Activated naive CD4-positive, alpha-beta T cell treated with Interleukin-2 at 50 U/mL for 16 hours (primary cell): ENCODE measurements at regions not wholly inside any gene's neighbourhood (a gene's known extent, or its start where the extent isn't known, plus 50 kb on each side); places are given as distances from the start of the nearest gene placed in this dataset.

ENCODE experiments used
- DNase-seq: peaks from one replicate; pipeline ENCODE4 v3.0.0-alpha.2; 2020

DNA sequence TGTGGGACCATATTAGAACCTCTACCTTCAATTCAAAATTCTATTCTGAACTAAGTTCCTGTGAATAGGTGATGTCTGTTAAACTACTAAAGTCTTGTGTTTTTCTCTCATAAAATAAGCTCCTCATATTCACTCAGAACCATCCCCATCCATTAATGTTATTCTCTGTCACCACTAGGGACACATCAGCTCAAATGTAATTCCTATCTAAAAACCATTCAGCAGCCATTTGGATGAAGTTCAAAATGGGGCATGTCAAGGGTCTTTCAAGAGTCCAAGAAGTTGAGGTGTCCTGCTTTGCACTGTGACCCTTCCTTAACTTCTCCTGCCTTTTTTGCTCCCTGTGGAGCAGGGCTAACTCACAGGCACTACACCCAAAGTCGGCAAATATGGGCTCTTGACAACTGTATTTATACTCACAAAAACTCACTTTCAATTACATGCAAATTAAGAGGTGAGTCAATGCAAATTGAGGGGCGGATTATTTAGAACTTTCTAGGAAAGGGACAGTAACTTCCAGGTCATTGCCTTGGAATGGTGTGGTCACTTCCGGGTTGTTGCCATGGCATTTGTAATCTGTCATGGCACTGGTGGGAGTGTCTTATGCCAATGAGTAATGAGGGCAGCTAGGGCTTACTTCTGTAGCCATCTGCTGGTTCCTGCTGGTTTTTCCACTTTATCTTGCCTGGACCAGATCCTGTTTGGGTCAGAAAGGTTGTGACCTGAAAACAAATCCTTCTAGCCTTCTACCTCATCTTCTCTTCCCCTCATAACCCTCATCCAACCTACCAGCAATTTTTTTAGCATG, 128.2 kb upstream of the COX10 start:
- DNase-seq = no peak

DNA sequence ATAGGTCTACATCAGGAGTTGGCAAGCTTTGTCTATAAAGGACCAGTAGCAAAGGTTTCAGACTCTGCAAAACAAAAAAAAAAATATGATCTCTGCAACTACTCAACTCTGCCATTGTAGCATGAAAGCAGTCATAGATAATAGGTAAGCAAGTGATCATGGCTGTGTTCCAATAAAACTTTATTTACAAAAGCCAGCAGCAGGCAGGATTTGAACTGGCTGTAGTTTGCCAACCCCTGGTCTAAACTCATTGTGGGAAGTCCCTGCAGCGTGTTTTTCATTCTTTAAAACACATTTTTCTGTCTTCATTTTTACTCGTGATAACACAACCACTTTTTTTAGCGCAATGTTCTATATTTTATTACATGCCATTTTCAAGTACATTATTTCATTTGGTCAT, 127.5 kb upstream of the COX10 start:
- no peak for DNase-seq

DNA sequence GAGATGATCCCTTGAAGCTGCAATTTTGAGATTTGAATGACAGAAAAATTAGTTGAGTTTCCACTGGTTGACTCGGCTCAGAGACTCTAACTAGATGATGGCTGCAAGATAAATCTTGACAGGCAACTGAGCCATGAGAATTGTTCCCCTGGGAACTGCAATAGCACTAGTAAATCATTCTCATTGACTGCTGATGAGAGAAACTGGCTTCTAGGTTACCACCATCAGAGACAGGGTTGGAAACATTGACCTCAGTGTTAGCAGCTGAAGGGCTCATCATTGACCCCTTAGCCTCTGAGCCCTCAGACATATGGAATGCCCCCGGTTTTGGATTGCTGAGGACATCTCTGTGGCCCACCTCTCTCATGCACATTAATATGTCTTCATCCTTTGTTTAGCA, 125.4 kb upstream of the COX10 start:
- no peak for DNase-seq

DNA sequence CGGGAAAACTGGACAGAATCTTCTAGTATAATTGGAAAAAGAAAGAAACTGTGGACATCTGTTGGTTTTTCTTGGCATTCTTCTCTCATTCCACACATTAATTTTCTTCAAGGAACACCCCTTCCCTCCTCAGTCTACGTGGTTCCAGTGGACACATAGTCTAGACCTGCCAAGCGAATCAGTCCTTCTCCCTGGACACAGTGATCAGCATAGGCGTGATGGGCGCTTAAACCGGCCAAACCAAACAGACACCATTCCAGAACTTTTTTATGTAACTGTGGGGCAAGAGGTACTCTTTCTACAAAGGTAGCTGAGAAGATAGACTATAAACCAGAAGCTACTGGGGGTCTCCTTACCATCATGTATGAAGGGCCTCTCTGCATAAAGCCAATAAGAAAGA, 121.8 kb upstream of the COX10 start:
- DNase-seq = no peak

DNA sequence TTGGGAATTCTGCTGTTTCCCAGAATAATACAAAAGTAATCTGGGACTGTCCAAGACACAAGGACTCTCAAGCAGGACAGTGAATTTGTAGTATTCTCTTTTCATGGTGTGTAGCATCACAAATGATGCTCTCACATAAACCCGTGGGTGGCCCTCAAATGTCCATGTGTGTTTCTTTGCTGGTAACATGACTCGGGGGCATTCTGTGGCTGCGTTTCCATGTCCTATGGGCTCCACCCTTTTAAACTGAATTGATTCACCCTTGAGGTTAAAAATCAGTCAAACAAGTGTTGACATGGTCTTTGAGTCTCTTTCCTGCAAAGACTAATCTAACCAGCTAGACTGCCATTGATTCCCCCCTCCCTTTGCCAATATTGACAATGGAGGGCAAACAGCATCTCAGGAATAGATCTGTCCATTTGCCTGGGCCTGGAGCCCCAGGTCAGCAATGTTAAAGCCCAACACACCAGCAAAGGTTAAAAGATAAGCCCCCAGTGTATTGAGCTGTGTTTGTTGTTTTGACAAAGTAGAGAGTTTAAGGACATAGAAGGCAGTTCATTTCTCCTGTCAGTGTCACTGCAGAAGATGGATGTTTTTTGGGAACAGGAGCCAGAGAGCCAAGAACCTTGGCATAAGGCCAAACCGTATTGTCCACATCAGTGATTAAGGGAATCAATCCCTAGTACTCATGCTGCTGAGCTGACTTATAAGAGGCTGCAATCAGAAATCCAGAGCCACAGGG, 117.1 kb upstream of the COX10 start:
- no peak for DNase-seq

DNA sequence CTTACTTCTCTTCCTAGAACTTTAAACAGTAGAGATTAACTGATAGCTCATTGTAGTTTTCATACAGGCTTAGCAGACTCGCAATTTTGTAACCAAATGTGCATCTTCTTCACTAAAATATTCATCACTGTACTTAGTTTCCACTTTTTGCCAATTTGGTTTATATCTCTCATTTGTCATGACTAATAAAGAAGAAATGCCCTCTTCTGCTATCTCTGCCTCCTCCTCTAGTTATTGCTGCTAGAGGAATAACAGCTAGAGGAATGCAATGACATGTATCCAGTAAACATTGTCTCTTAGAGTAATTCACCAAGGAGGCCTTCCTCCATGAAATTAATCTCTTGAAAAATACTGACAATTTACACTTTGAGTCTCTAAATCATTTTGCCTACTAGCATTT, 115.5 kb upstream of the COX10 start:
- DNase-seq = no peak

DNA sequence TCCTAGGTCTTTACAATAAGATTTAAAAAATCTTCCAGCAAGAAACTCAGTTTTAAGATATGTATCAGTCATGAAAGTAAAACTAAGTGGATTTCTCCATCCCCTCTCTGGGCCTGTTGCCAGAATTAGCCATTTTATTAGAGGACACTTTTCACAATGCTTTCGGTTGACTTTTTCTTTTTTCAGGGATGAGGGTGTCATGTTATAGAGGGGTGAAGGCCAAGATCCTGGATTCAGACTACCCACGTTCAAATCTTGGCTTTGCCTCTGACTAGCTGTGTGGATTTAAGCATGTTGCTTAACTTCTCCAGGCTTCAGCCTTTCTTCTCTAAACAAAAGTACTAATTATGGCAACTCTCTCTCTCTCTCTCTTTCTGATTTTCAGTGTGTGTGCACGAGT, 111.7 kb upstream of the COX10 start:
- DNase-seq = no peak

DNA sequence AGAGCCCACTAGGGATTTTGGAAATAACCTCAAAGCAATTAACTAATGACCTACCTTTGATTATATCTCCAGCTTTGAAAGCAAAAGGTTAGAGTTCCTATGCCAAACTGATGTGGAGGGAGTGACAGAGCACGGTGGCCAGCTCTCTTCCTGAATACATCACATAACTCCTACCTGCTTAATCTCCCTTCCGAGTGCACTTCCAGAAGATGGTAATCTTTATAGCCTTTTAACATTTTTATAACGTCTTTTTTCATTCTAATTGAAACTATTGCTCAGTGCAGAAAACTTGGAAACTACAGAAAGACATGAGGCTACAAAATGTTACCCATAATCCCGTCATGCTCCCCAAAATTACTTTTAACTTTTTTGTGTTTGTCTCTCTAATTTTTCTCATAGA, 110.5 kb upstream of the COX10 start:
- DNase-seq = no peak

DNA sequence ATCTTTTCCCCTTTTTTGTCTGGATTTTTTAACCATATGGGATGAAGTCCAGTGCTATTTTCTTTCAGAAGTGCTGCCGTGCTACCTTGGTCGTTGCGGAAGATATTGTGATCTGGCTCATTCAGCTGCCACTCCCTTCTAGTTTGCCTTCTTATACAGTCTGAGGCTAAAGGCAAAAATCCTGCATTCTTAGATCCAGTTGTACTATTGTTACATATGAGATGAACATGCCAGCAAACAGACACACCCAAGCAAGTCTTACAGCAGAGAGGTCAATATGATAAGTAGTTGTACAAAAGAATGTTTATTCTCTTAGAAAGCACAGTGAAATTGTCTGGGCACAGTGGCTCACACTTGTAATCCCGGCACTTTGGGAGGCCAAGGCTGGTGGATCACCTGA, 108.0 kb upstream of the COX10 start:
- no peak for DNase-seq

DNA sequence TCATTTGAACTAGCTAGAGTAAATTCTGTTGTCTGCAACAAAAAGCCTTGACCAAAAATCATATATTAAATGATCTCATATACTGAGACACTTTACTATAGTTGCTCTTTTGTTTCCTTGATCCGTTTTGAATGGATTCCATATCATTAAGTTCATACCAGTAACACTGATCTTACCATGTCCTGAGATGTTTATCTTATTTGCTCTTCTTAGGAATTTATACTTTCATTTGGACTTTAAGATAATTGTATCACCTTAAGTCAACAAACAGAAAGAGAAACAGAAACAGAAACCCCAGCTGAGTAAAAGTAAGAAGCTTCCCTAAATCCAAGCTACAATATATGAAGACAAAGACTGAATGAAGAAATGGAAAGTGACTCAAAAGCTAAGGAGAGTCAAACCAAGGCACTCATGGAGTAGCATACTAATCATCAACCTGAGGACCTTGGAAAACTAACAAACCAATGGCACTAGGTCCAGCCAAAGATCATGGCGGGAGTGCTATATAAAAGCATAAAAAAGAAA, 106.5 kb upstream of the COX10 start:
- DNase-seq = no peak

DNA sequence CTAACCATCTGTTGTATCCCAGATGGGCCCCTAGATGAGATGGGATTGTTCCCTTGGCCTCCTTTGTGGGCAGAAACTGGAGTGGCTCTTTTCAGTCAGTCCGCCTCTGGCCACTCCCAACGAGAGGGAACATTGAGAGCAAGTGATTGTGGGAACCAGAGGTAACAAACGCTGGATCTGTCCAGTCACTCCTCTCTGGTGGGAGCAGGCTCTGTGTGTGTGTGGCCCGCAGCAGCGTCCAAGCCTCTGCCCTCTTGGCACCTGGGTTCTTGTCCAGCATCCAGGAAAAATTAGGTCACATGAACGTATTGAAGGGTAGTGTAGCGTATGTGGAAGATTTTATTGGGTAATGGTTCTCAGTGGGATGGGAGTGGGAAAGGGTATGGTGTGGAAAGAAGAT, 101.9 kb upstream of the COX10 start:
- no peak for DNase-seq

DNA sequence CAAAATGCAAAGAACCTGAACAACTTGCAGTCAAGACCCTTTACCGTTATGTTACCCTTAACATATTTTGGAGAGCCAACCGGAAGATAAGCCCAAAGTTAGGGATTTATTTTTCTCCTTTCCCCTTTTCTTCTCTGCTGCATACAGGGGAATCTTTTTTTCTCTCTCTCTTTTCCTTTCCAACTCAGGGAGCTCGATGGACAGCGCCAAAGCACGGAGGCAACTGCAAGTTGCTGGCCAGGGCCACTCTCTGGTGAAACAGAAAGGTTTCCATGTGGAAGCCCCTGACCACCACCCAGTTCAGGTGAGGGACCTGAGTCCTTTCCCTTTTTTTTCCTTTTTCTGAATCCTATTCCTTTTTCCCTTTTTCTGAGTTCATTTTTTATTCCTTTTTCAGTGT, 98.8 kb upstream of the COX10 start:
- no peak for DNase-seq

DNA sequence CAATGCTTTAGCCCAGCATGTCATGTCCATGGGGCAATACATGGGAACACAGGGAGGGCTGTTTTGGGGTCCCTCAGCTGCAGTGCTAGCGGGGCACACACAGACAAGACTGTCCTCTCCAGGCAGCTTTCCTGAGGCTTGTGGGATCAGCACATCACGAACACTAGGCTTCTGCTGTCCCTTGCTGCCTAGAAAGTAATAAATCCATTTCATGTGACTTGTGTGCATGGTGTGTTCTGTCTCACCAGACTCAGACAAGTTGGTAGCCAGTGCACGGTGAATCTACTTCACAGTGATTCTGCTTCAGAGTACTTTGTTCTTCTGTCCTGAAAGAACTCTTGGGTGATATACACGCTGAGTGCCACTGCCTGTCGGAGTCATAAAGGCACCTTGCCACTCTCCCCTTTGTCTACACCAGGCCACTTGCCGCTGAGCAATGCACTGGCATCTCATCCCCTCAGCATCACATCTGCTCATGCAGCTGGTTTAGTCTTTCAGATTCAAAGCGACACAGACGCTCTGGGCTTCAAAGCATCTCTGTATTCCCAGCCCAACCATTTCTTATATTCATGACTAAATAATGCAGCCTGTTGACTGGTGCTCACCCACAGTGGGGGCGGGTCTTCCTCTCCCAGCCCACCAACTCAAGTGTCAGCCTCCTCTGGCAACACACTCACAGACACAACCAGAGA, 95.2 kb upstream of the COX10 start:
- DNase-seq = no peak

DNA sequence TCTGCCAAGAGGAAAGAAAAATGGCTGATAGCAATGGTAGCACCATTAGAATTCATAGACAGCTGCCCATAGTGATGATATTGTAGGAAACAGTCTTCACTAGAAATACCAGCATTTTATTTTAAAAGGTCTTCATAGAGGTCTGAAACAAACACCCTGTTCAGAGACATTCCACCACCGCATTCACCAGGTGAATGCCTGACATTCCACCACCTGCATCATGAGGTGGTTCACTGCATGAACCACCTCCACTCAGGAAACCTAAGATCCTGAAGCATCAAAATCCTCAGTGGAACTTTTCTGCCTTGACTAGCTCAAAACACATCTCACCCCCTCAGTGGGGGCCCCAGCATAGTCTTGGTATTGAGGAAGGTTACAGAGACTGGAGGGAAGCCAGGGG, 91.5 kb upstream of the COX10 start:
- DNase-seq = no peak

DNA sequence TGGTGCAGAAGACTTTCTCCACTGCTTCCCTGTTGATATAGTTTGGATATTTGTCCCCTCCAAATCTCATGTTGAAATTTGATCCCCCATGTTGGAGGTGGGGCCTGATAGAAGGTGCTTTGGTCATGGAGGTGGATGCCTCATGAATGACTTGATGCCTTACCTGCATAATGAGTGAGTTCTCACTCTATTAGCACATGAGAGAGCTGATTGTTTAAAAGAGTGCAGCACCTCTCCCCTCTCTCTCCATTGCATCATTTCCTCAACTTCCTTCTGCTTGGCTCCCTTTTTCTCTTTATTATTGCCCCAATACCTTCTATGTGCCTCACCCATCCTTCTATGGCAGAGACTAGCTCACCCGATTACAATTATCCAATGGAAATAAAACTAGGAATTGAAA, 90.8 kb upstream of the COX10 start:
- DNase-seq = no peak

DNA sequence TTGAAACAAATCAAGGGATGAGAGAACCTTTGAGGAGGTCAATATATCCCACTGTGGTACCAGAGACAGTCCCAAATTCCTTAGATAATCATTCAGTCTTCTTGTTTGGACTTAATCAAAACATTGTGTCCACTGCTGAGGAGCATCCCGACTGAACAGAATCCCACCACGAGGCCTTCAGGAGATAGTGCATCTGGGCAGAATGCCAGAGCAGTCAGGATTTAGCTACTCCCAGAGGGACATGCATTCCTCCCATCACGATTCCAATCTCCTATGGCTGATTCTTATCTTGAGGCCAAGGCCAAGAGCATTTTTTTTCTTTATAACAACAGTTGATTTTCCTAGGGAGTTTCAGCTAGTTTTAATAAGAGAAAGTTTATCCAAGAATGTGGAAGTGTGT, 87.4 kb upstream of the COX10 start:
- DNase-seq = no peak

DNA sequence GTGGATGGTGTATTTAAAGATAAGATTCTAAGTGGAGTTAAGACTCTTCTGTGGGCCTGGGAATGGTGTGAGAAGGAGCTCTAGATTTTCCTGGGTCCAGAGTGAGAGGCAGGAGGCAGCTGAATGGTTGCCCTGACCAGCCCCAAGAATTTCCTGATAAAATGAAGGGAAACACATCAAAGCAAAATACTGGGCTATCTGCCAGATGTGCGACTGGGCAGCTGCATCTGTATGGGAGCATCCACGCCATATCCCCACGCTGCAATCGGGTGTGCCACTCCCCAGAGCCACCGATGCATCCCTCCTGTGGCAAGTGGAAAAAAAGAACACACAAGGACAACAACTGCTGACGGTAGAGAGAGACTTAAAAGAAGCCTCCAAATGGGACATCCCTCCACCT, 84.3 kb upstream of the COX10 start:
- DNase-seq = no peak

DNA sequence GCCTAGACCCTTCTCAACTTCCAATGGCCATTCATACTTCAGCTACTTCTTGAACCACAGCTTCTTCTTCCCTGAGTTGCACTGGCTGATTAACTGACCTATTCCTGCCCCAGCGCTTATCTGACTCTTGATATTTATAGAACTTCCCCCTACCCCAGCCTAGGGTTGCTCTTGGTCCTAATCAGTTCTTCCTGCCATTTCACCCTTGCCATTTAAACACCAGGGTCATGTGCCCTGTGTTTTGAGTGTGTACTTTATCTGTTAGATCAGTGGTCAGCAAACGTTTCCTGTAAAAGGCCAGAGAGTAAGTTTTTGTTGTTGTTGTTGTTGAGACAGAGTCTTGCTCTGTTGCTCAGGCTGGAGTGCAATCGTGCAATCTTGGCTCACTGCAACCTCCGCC, 82.4 kb upstream of the COX10 start:
- no peak for DNase-seq

DNA sequence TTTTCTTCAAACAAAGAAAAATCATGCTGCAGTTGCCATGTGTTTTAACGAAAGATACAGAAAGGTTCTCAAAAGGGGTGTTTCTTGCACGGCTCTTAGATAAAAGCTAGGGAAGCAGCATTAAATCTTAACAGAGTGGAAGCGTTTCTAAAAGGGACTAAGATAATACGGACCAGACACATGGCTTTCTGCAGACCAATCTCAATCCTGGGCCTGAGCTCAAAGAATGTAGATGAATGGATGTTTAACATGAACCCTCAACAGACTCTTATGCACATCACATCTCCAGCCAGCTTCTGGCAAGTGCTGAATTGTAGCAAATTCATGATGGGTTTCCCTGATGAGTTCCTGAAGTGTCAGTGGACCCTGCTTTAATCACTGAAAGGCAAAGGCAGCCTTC, 80.2 kb upstream of the COX10 start:
- no peak for DNase-seq

DNA sequence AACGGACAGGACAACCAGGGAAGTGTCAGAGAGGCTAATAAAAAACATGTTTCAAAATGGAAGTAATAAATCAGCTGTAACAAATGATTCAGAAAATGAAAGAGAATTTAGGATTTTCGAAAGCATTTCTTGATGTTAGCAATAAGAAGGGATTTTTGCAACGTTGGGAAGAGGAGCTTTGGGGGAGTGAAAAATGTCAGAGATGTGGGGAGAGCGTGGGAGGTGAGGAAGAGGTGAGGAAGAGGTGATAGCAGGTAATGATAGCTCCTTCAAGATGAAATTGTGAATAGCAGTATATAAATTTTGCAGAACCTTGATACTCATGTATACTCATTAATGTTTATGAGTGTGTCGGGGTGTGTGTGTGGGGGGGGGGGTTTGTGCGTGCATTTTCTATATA, 76.2 kb upstream of the COX10 start:
- DNase-seq = no peak

DNA sequence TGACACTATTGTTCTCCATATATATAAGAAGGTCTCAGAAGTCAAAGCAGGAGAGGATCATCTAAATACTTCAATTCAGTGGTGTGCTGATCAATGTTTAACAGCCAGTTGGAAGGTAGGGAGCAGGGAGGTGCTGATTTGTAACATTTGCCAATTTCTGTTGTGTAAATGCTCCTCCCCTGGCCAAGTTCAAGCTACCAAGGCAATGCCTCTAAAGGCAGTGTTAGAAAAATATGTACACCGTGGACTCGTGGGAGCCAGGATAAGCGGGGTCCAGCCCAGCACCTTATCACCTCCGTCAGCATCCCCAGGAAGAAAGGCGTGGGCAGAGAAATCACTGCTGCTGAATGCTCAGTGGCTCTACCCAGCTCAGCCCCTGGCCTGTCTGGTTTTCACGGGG, 75.3 kb upstream of the COX10 start:
- no peak for DNase-seq

DNA sequence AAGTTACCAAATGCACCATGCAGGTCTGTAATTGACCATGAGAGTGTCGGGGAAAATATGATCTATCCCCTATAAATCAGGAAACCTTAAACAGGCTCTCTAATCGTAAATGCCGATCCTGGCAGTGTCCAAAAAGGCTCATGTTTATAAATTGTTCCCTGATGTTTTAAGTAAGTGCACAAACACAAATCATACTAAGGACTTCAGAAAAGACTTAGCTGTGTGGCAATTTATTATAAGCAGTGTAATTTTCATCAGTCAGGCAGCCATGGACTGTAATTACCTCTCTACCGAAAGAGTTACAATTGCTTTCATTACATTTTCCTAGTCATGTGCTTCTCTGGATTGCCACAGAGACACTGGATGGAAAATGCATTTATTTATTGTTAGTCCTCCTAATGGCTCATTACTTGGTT, 73.4 kb upstream of the COX10 start:
- no peak for DNase-seq

DNA sequence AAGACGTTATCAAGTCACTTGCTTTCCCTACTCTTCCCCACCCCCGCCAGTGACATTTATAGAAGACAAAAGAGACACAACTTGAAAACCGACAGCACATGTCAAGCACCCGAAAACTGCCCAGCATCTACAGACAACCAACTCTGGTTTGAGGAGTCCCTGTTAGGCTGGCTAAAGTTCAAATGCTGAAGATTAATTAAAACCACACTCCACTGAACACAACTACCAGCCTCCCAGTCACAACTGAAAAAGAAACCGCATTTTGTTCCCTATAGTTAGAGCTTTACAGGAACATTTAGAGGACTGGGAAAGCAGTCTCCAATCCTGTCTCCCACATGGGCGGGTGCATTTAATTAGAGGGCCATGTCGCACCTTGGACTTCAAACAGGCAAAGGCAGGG, 73.0 kb upstream of the COX10 start:
- no peak for DNase-seq

DNA sequence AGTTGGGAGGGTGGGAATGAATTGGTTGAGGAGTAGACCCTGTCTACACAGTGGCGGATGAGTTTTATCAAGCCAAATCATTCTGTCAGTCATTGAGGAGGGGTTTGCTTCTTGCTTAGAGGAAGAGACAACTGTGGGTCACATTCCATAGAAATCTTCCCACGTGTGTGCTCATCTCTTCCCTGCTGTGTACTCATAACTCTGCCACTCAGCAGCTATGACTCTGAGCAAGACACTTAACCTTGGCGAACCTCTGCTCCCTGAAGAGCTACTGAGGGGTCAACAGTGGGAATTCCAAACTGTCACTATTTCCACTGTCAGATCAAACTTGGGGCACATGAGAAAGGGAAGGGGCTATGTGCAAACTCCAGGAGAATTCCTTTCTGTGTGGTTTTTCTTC, 72.6 kb upstream of the COX10 start:
- DNase-seq = no peak
